Stomach smooth muscle (tissue), 2 donors: ENCODE measurements at regions not wholly inside any gene's neighbourhood (a gene's known extent, or its start where the extent isn't known, plus 50 kb on each side); places are given as distances from the start of the nearest gene placed in this dataset.

Source experiments
- H3K27ac ChIP-seq: one replicate; pipeline ENCODE4 v1.7.0; 2013; ENCODE audit warnings: mild to moderate bottlenecking, low read length, inconsistent platforms
- H3K27me3 ChIP-seq, 2 donors: one replicate each; pipeline ENCODE4 v1.7.0; 2013; ENCODE audit warnings: low read length in 2 of 2; ENCODE audit not compliant: insufficient read depth in 2 of 2, control insufficient read depth in 1 of 2
- H3K36me3 ChIP-seq, 2 donors: one replicate each; pipeline ENCODE4 v1.7.0; 2013; ENCODE audit warnings: low read length in 2 of 2; ENCODE audit not compliant: control insufficient read depth in 2 of 2, insufficient read depth in 2 of 2
- H3K4me1 ChIP-seq: one replicate; pipeline ENCODE4 v1.7.0; 2013; ENCODE audit warnings: low read length; ENCODE audit not compliant: control insufficient read depth, insufficient read depth
- H3K4me3 ChIP-seq, 2 donors: one replicate each; pipeline ENCODE4 v1.7.0; 2013; ENCODE audit warnings: low read length in 2 of 2
- H3K9ac ChIP-seq, 2 donors: one replicate each; pipeline ENCODE4 v1.7.0; 2013; ENCODE audit warnings: low read length in 2 of 2, mild to moderate bottlenecking in 1 of 2
- H3K9me3 ChIP-seq, 2 donors: one replicate each; pipeline ENCODE4 v1.7.0; 2013; ENCODE audit warnings: low read length in 2 of 2; ENCODE audit not compliant: control insufficient read depth in 2 of 2
- donor health status: healthy.
- donor health status: Pancreatic carcinoma.

DNA sequence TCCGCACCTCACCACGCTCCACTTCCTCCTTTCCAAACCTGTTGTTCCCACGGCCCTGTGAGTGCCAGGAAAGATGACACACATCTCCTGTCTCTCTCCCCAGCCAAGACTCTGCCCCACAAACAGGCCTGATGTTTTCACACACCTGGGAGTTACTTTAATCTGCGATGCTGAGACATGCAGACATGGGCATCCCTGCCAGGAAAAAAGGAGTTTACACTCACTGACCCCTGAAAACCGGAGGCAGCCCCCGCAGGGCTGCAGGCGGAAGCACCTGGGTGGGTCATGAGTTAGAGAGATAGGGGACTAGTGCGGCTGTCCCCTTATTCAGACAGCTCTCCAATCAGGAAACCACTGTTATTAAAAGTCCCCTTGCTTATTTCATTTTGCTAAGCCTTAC is 106.4 kb upstream of the CARD11 start:
- peaks cover 3 to 7% of the 10 kb centered on the region in 2 donors for H3K9me3 ChIP-seq
- peaks cover 3 to 9% of the 10 kb centered on the region in 2 donors for H3K27me3 ChIP-seq
- no peak overlapping the region for H3K9ac ChIP-seq
- H3K27ac ChIP-seq: no peak overlapping the region
- H3K4me3 ChIP-seq: no peak overlapping the region
- H3K4me1 ChIP-seq: no peaks in the 10 kb centered on the region
- H3K36me3 ChIP-seq: no peaks in the 10 kb centered on the region

DNA sequence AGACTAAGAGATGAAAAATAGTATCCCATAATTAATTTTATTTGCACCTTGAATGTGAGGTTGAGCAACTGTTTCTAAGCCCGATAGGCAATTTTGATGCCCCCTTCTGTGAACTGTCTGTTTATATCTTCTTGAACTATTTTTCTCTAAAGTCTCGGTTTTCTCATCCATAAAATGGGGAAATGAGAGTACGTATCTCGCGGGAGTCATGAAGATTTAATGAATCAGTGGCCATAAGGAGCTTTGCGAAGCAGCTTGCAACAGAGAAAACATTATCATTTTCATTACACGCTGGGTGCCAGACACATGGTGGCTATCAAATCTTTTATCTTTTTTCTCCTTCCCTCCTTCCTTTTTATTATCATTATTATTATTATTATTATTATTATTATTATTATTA is 108.1 kb upstream of the CARD11 start:
- Histone ChIP-seq H3K4me3 (no peak overlapping the region), H3K4me1 (no peaks in the 10 kb centered on the region), H3K27me3 (peaks cover 3 to 9% of the 10 kb centered on the region in 2 donors), H3K9me3 (peaks cover 3 to 9% of the 10 kb centered on the region in 2 donors), H3K36me3 (no peaks in the 10 kb centered on the region), H3K27ac (no peak overlapping the region), H3K9ac (no peak overlapping the region)

DNA sequence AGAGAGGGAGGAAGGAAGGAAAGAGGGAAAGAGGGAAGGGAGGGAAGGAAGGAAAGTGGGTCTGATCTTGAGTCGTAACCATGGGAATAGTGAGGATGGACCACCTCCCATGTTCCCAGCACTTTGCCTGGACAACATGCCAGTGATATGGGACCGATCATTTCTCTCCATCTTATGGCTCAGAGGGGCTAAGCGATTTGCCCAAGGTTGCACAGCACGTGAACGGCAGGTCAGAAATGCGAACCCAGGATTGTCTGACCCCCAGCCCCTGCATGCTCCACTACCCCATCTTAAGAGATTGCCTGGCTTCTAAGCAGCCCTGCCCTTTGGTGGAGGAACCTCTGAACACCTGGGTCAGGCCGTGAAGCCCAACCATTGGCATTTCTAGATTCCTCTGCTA is 109.0 kb upstream of the CARD11 start:
- H3K9ac ChIP-seq: no peak overlapping the region
- no peaks in the 10 kb centered on the region for H3K4me1 ChIP-seq
- peaks cover 3 to 9% of the 10 kb centered on the region in 2 donors for H3K9me3 ChIP-seq
- no peak overlapping the region for H3K27ac ChIP-seq
- H3K4me3 ChIP-seq: no peak overlapping the region
- H3K27me3 ChIP-seq: peaks cover 3 to 9% of the 10 kb centered on the region in 2 donors
- no peaks in the 10 kb centered on the region for H3K36me3 ChIP-seq

DNA sequence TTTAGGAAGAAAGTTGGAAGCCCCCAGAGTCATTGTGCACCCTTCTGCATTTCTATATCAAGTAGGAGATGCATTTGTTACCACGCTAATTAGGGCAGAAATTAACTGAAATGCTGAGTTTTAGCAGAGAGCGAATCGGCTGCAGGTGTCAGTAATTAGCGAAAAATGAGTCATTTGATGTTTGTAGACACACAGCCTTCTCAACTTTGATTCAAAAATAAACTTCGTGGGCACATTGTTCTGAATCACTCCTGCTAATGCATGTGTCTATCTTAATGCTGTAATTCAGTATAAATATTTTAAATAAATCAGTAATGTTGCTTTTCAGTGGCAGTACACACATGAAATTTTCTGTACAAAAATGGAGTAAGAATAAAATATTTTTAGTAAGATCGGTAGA is 109.5 kb upstream of the CARD11 start:
- no peaks in the 10 kb centered on the region for H3K36me3 ChIP-seq
- H3K4me3 ChIP-seq: no peak overlapping the region
- no peaks in the 10 kb centered on the region for H3K4me1 ChIP-seq
- peaks cover 3 to 9% of the 10 kb centered on the region in 2 donors for H3K9me3 ChIP-seq
- H3K27ac ChIP-seq: no peak overlapping the region
- no peak overlapping the region for H3K9ac ChIP-seq
- peaks cover 3 to 9% of the 10 kb centered on the region in 2 donors for H3K27me3 ChIP-seq

DNA sequence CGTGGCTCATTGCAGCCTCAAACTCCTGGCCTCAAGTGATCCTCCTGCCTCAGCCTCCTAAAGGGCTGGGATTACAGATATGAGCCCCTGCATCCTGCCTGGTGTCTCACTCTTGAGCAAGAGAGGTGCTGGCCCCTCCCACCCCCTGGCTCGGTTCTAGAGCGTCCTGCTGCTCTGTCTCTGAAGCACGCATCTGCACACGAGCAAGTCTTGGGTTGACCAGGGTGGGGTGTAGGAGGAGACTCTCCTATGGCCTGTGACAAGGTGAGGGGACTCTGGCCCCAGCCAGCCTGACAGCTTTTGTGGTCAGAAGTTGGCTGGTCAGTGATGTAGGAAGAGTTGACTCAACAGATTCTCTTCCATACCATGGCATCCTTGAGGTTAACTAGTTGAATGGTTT is 110.7 kb upstream of the CARD11 start:
- H3K36me3 ChIP-seq: no peaks in the 10 kb centered on the region
- no peak overlapping the region for H3K27ac ChIP-seq
- H3K4me3 ChIP-seq: no peak overlapping the region
- H3K9ac ChIP-seq: no peak overlapping the region
- peaks cover 3 to 9% of the 10 kb centered on the region in 2 donors for H3K9me3 ChIP-seq
- H3K27me3 ChIP-seq: peaks cover 3 to 6% of the 10 kb centered on the region in 2 donors
- H3K4me1 ChIP-seq: no peaks in the 10 kb centered on the region

DNA sequence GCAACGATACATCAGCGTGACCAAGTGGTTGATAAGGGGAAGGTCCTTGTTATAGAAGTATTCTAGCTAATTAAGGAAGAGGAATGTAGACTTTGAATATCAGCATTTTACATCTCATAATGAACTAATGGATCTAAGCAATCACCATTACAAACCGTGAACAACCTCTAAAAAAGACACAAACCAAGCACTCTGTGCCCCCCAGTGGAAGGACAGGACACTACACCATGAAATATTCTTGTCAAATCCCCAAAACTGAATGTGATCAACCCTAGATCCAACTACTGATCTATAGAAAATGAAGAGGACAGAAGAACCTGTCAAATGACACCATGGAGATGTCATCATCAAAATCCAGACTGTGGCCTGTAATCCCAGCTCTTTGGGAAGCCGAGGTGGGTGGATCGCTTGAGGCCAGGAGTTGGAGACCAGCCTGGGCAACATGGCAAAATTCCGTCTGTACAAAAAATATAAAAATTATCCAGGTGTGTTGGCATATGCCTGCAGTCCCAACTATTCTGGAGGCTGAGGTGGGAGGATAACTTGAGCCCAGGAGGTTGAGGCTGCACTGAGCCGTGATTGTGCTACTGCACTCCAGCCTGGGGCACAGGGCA is 111.3 kb upstream of the CARD11 start:
- H3K27ac ChIP-seq: no peak overlapping the region
- peaks cover 3 to 9% of the 10 kb centered on the region in 2 donors for H3K9me3 ChIP-seq
- no peak overlapping the region for H3K4me3 ChIP-seq
- H3K4me1 ChIP-seq: no peaks in the 10 kb centered on the region
- peaks cover 0 to 4% of the 10 kb centered on the region in 2 donors for H3K27me3 ChIP-seq
- no peak overlapping the region for H3K9ac ChIP-seq
- no peaks in the 10 kb centered on the region for H3K36me3 ChIP-seq

DNA sequence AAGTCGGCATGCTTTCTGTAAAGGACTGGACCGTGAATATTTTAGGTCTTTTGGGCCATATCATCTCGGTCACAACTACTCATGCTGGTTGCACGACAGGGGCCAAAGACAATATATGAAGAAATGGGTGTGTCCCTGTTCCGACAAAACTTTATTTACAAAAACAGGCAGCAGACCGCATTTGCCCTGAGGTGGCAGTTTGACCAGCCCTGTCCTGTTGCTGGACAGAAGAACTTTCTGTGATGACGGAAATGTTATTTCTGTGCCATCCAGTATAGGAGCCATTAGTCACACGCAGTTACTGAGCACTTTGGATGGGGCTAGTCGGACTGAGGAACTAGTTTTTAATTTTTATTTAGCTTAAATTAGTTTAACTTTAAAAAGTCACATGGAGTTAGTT is 112.8 kb upstream of the CARD11 start:
- no peaks in the 10 kb centered on the region for H3K36me3 ChIP-seq
- H3K9ac ChIP-seq: no peak overlapping the region

DNA sequence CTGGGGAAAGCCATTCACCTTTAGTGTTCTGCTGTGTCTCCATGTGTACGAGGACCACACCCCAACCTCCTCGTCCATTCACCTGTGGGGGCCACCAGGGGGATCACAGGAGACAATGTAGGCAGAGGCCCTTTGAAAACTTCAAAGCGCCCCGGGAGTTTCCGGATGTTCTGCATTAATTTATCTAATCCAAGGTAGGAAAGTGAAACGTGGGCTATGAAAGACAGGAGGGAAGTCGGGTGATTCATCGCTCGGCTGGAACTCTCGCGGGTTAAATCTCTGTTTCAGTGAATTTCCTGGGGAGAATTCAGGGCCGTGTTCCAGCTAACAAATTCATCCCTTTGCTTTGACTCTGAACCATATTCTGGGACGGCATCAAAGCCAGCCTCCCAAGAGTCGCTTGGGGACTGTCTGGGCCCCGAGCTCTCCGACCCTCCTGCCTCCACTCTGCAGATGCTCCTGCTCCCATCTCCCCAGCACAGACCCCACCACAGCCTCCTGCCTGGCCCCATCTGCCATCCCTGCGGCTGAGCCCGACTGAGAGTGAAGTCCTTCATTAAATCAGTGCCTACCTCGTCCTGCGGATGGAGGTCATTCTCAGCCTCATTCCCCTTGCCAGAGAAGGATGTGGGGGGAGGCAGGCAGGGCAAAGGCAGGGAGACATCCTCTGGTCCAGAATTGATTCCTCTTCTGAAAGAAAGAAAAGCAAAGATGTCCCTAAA is 114.1 kb upstream of the CARD11 start:
- peaks cover 3 to 9% of the 10 kb centered on the region in 2 donors for H3K9me3 ChIP-seq
- no peak overlapping the region for H3K9ac ChIP-seq
- no peaks in the 10 kb centered on the region for H3K4me1 ChIP-seq
- peaks cover 0 to 2% of the 10 kb centered on the region in 2 donors for H3K27me3 ChIP-seq
- H3K27ac ChIP-seq: no peak overlapping the region
- no peaks in the 10 kb centered on the region for H3K36me3 ChIP-seq
- no peak overlapping the region for H3K4me3 ChIP-seq

More for the DNA sequence above, 112.8 kb upstream of the CARD11 start:
- Histone ChIP-seq H3K4me3 (no peak overlapping the region), H3K4me1 (no peaks in the 10 kb centered on the region), H3K27me3 (peaks cover 0 to 4% of the 10 kb centered on the region in 2 donors), H3K27ac (no peak overlapping the region), H3K9me3 (peaks cover 3 to 9% of the 10 kb centered on the region in 2 donors)

DNA sequence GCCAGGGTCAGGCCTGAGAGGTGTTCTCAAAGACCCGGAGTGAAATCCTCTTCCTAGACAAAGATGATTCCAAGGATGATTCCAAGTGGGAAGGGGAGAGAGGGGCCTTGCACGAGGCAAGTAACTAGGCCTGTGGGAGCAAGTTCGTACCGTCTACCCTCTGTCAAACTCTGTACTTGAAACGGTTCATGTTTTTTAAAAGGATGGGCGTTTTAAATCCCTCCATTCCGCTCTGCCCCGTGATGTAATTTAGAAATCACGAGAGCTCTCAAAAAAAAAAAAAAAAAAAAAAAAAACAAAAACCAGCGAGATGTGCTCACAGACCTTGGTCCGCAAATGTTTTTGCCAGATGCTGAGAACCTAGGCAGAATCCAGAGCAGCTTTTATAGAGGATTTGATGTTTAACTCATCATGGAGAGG is 114.7 kb upstream of the CARD11 start:
- H3K27ac ChIP-seq: no peak overlapping the region
- peaks cover 3 to 9% of the 10 kb centered on the region in 2 donors for H3K9me3 ChIP-seq

DNA sequence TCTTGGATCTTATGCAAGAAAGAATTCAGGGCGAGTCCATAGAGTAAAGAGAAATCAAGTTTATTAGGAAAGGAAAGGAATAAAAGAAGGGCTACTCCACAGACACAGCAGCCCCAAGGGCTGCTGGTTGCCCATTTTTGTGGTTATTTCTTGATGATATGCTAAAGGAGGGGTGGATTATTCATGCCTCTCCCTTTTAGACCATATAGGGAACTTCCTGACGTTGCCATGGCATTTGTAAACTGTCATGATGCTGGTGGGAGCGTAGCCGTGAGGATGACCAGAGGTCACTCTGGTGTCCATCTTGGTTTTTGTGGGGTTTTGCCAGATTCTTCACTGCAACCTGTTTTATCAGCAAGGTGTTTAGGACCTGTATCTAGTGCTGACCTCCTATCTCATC is 115.4 kb upstream of the CARD11 start:
- Histone ChIP-seq H3K4me3 (no peak overlapping the region), H3K4me1 (no peaks in the 10 kb centered on the region), H3K36me3 (no peaks in the 10 kb centered on the region)

More for the DNA sequence above, 114.7 kb upstream of the CARD11 start:
- no peak overlapping the region for H3K9ac ChIP-seq
- H3K36me3 ChIP-seq: no peaks in the 10 kb centered on the region
- H3K4me1 ChIP-seq: no peaks in the 10 kb centered on the region
- H3K27me3 ChIP-seq: no peaks in the 10 kb centered on the region
- H3K4me3 ChIP-seq: no peak overlapping the region

DNA sequence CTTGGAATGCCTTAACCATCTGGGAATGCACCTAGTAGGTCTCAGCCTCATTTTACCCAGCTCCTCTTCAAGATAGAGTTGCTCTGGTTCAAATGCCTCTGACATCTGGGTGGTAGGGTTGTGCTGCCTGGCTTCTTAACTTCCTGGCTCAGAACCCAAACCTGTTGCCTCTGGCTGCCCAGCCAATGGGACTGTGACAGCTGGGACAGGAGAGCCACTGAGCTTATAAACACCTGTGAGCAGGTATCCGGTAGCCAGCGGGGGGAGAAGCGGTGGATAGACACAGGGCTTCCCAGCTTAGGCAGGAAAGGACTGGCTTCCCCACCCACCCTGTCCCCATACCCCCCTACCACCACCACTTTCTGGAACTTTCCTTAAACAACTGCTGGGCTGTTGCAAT is 115.8 kb upstream of the CARD11 start:
- no peak overlapping the region for H3K27ac ChIP-seq
- H3K4me3 ChIP-seq: no peak overlapping the region
- H3K4me1 ChIP-seq: no peaks in the 10 kb centered on the region
- H3K9me3 ChIP-seq: peaks cover 3 to 7% of the 10 kb centered on the region in 2 donors
- H3K9ac ChIP-seq: no peak overlapping the region
- H3K36me3 ChIP-seq: no peaks in the 10 kb centered on the region
- no peaks in the 10 kb centered on the region for H3K27me3 ChIP-seq

More for the DNA sequence above, 115.4 kb upstream of the CARD11 start:
- Histone ChIP-seq H3K9ac (no peak overlapping the region), H3K27me3 (no peaks in the 10 kb centered on the region), H3K9me3 (peaks cover 3 to 9% of the 10 kb centered on the region in 2 donors), H3K27ac (no peak overlapping the region)
